H9 (cell line): ENCODE measurements at regions not wholly inside any gene's neighbourhood (a gene's known extent, or its start where the extent isn't known, plus 50 kb on each side); places are given as distances from the start of the nearest gene placed in this dataset.

Experiments used
- DNase-seq: peaks from one replicate; pipeline ENCODE4 v3.0.0-alpha.2; 2017
- H2AFZ ChIP-seq: one replicate; pipeline ENCODE4 v1.6.1; 2013; ENCODE audit warnings: mild to moderate bottlenecking, low read length, control low read depth, moderate library complexity
- H2AK5ac ChIP-seq: 2 replicates; pipeline ENCODE4 v1.6.1; 2013; ENCODE audit warnings: low read length, control low read depth, mixed read lengths; ENCODE audit not compliant: insufficient read length
- H2BK120ac ChIP-seq: one replicate; pipeline ENCODE4 v1.6.1; 2013; ENCODE audit warnings: low read depth, mild to moderate bottlenecking, low read length, control low read depth, inconsistent platforms; ENCODE audit not compliant: poor library complexity, severe bottlenecking
- H2BK12ac ChIP-seq: 2 replicates; pipeline ENCODE4 v1.6.1; 2013; ENCODE audit warnings: low read length, control low read depth, mixed read lengths, low read depth; ENCODE audit not compliant: insufficient read length
- H2BK15ac ChIP-seq: 2 replicates; pipeline ENCODE4 v1.6.1; 2013; ENCODE audit warnings: low read depth, low read length, control low read depth
- H2BK20ac ChIP-seq: one replicate; pipeline ENCODE4 v1.6.1; 2013; ENCODE audit warnings: low read depth, mild to moderate bottlenecking, low read length, control low read depth, inconsistent platforms; ENCODE audit not compliant: poor library complexity, severe bottlenecking
- H2BK5ac ChIP-seq: 2 replicates; pipeline ENCODE4 v1.6.1; 2013; ENCODE audit warnings: low read length, control low read depth, mixed read lengths; ENCODE audit not compliant: insufficient read length
- H3K14ac ChIP-seq: 2 replicates; pipeline ENCODE4 v1.6.1; 2013; ENCODE audit warnings: low read length, control low read depth; ENCODE audit not compliant: insufficient read depth
- H3K18ac ChIP-seq: 2 replicates; pipeline ENCODE4 v1.6.1; 2013; ENCODE audit warnings: low read depth, mild to moderate bottlenecking, mixed read lengths, low read length, control low read depth; ENCODE audit not compliant: insufficient read length
- H3K23ac ChIP-seq: 2 replicates; pipeline ENCODE4 v1.6.1; 2013; ENCODE audit warnings: low read length, control low read depth, mixed read lengths, low read depth; ENCODE audit not compliant: insufficient read length
- H3K23me2 ChIP-seq: 2 replicates; pipeline ENCODE4 v1.6.1; 2013; ENCODE audit warnings: low read depth, mild to moderate bottlenecking, mixed read lengths, low read length, control low read depth; ENCODE audit not compliant: insufficient read length, poor library complexity, severe bottlenecking
- H3K27ac ChIP-seq: 2 replicates; pipeline ENCODE4 v1.5.1; 2013; ENCODE audit warnings: low read length, control low read depth, mixed read lengths, low read depth; ENCODE audit not compliant: insufficient read length
- H3K27me3 ChIP-seq: 2 replicates; pipeline ENCODE4 v1.6.1; 2013; ENCODE audit warnings: low read length, control low read depth, inconsistent platforms; ENCODE audit not compliant: insufficient read depth
- H3K4ac ChIP-seq: 2 replicates; pipeline ENCODE4 v1.6.1; 2013; ENCODE audit warnings: low read depth, mild to moderate bottlenecking, control low read depth, inconsistent platforms, low read length, moderate library complexity
- H3K4me1 ChIP-seq: 2 replicates; pipeline ENCODE4 v1.6.1; 2013; ENCODE audit warnings: low read length, control low read depth, inconsistent platforms; ENCODE audit not compliant: insufficient read depth
- H3K4me2 ChIP-seq: 2 replicates; pipeline ENCODE4 v1.6.1; 2013; ENCODE audit warnings: low read length, control low read depth, mixed read lengths; ENCODE audit not compliant: insufficient read length, insufficient read depth
- H3K56ac ChIP-seq: 2 replicates; pipeline ENCODE4 v1.6.1; 2013; ENCODE audit warnings: low read depth, mild to moderate bottlenecking, mixed read lengths, low read length, control low read depth; ENCODE audit not compliant: insufficient read length
- H3K79me1 ChIP-seq: 2 replicates; pipeline ENCODE4 v1.6.1; 2013; ENCODE audit warnings: low read depth, mild to moderate bottlenecking, moderate library complexity, low read length, control low read depth, inconsistent platforms; ENCODE audit not compliant: insufficient read depth, poor library complexity, severe bottlenecking
- H3K79me2 ChIP-seq: 2 replicates; pipeline ENCODE4 v1.6.1; 2013; ENCODE audit warnings: low read length, control low read depth, inconsistent platforms; ENCODE audit not compliant: insufficient read depth
- H3K9ac ChIP-seq: 2 replicates; pipeline ENCODE4 v1.6.1; 2013; ENCODE audit warnings: low read length, control low read depth, mixed read lengths; ENCODE audit not compliant: insufficient read length; ENCODE audit errors: extremely low read depth
- H3K9me3 ChIP-seq: one replicate; pipeline ENCODE4 v1.6.1; 2013; ENCODE audit warnings: low read depth, low read length, inconsistent platforms; ENCODE audit not compliant: control insufficient read depth
- H3T11ph ChIP-seq: one replicate; pipeline ENCODE4 v1.6.1; 2013; ENCODE audit warnings: mild to moderate bottlenecking, low read length, control low read depth, inconsistent platforms
- H4K20me1 ChIP-seq: one replicate; pipeline ENCODE4 v1.6.1; 2013; ENCODE audit not compliant: control insufficient read depth, insufficient read length, insufficient read depth
- H4K5ac ChIP-seq: 2 replicates; pipeline ENCODE4 v1.6.1; 2013; ENCODE audit warnings: low read depth, mild to moderate bottlenecking, mixed read lengths, low read length, control low read depth; ENCODE audit not compliant: insufficient read length
- H4K8ac ChIP-seq: replicated peaks from 2 replicates; pipeline ENCODE4 v1.6.1; 2013; ENCODE audit warnings: low read length, control low read depth, mixed read lengths, low read depth; ENCODE audit not compliant: insufficient read length
- H4K91ac ChIP-seq: 2 replicates; pipeline ENCODE4 v1.6.1; 2013; ENCODE audit warnings: low read depth, mild to moderate bottlenecking, moderate library complexity, mixed read lengths, low read length, control low read depth; ENCODE audit not compliant: insufficient read length
- H3K27ac Mint-ChIP-seq, 3 experiments: 2 replicates in 2 of 3; 3 replicates in 1 of 3; pipeline ENCODE4 v1.8.0; 2020 to 2021; ENCODE audit warnings: mixed read lengths in 3 of 3, mild to moderate bottlenecking in 1 of 3, moderate library complexity in 1 of 3
- H3K27me3 Mint-ChIP-seq: 2 replicates; pipeline ENCODE4 v1.8.0; 2021; ENCODE audit warnings: low read depth, mild to moderate bottlenecking, moderate library complexity, mixed read lengths
- H3K36me3 Mint-ChIP-seq, 3 experiments: 2 replicates in 2 of 3; 3 replicates in 1 of 3; pipeline ENCODE4 v1.8.0; 2020 to 2021; ENCODE audit warnings: low read depth in 3 of 3, mixed read lengths in 3 of 3; ENCODE audit not compliant: insufficient read depth in 1 of 3
- H3K4me1 Mint-ChIP-seq, 2 experiments: 2 replicates each; pipeline ENCODE4 v1.8.0; 2020; ENCODE audit warnings: mixed read lengths in 2 of 2
- H3K4me3 Mint-ChIP-seq, 2 experiments: 2 replicates in 1 of 2; 3 replicates in 1 of 2; pipeline ENCODE4 v1.8.0; 2020 to 2021; ENCODE audit warnings: mild to moderate bottlenecking in 2 of 2, mixed read lengths in 2 of 2, moderate library complexity in 1 of 2
- H3K9me3 Mint-ChIP-seq, 2 experiments: 2 replicates in 1 of 2; 3 replicates in 1 of 2; pipeline ENCODE4 v1.8.0; 2020; ENCODE audit warnings: mild to moderate bottlenecking in 2 of 2, mixed read lengths in 2 of 2, moderate library complexity in 1 of 2
- WGBS: extraction: QIAGEN DNeasy Blood & Tissue Kit; methylation state at CpG from one replicate; pipeline ENCODE4 v1.1.7; 2013; ENCODE audit warnings: missing lambda C conversion rate, low lambda C conversion rate, mixed read lengths; ENCODE audit not compliant: insufficient read length; ENCODE audit errors: extremely low coverage; 5-methylcytosine and 5-hydroxymethylcytosine counted together
- TF ChIP-seq, protein P1 (sequence below): fragments of 200-600 bp; sonication (generic); conservative IDR thresholded peaks from 3 replicates; pipeline ENCODE4 v1.8.0; 2021; ENCODE audit warnings: antibody characterized with exemption, mild to moderate bottlenecking

GRCh38 chr6:109222848-109223247 lies 127.5 kb downstream of the CEP57L1 start:
- H3K18ac ChIP-seq = no peak overlapping the region
- no peak overlapping the region for H3K27ac ChIP-seq
- H3K14ac ChIP-seq = no peak overlapping the region
- no peak overlapping the region for H4K8ac ChIP-seq
- no peak overlapping the region for H3K4me2 ChIP-seq
- no peak overlapping the region for H2AK5ac ChIP-seq
- no peaks in the 10 kb centered on the region for H3K36me3 Mint-ChIP-seq
- no peak overlapping the region for H3T11ph ChIP-seq
- no peak overlapping the region for H3K23ac ChIP-seq
- no peak overlapping the region for H3K9ac ChIP-seq
- no peak overlapping the region for H4K5ac ChIP-seq
- no peaks in the 10 kb centered on the region for H3K27me3 Mint-ChIP-seq
- H3K4me1 Mint-ChIP-seq = peaks cover 4 to 6% of the 10 kb centered on the region in 2 experiments; a peak in 3 of 4 replicates
- DNase-seq = no peak
- no CpG with 5 or more reads among the region's 3 CpGs for WGBS
- no peaks in the 10 kb centered on the region for H3K9me3 ChIP-seq
- no peak overlapping the region for H2BK5ac ChIP-seq
- H3K79me2 ChIP-seq = no peaks in the 10 kb centered on the region
- H2BK15ac ChIP-seq = no peak overlapping the region
- H2BK20ac ChIP-seq = no peak overlapping the region
- no peak overlapping the region for H2AFZ ChIP-seq
- no peaks in the 10 kb centered on the region for H3K9me3 Mint-ChIP-seq
- H3K27ac Mint-ChIP-seq = no peak overlapping the region
- H3K4ac ChIP-seq = no peak overlapping the region
- H2BK120ac ChIP-seq = no peak overlapping the region
- H3K27me3 ChIP-seq = no peaks in the 10 kb centered on the region
- H3K4me3 Mint-ChIP-seq = no peak overlapping the region
- no peak overlapping the region for H3K56ac ChIP-seq
- TF ChIP-seq, protein P1, sequence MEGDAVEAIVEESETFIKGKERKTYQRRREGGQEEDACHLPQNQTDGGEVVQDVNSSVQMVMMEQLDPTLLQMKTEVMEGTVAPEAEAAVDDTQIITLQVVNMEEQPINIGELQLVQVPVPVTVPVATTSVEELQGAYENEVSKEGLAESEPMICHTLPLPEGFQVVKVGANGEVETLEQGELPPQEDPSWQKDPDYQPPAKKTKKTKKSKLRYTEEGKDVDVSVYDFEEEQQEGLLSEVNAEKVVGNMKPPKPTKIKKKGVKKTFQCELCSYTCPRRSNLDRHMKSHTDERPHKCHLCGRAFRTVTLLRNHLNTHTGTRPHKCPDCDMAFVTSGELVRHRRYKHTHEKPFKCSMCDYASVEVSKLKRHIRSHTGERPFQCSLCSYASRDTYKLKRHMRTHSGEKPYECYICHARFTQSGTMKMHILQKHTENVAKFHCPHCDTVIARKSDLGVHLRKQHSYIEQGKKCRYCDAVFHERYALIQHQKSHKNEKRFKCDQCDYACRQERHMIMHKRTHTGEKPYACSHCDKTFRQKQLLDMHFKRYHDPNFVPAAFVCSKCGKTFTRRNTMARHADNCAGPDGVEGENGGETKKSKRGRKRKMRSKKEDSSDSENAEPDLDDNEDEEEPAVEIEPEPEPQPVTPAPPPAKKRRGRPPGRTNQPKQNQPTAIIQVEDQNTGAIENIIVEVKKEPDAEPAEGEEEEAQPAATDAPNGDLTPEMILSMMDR = no peak
- H3K4me1 ChIP-seq = no peaks in the 10 kb centered on the region
- H4K91ac ChIP-seq = no peak overlapping the region
- H3K23me2 ChIP-seq = no peaks in the 10 kb centered on the region
- H3K79me1 ChIP-seq = no peaks in the 10 kb centered on the region
- H2BK12ac ChIP-seq = no peak overlapping the region
- no peaks in the 10 kb centered on the region for H4K20me1 ChIP-seq
